Astrocyte (in vitro differentiated cells and primary cell): ENCODE measurements at regions not wholly inside any gene's neighbourhood (a gene's known extent, or its start where the extent isn't known, plus 50 kb on each side); places are given as distances from the start of the nearest gene placed in this dataset.

ENCODE experiments used
- CTCF ChIP-seq: IDR thresholded peaks from 2 replicates; pipeline ENCODE4 v1.5.1; 2011; ENCODE audit warnings: low read depth, mild to moderate bottlenecking, inconsistent platforms, low read length, moderate library complexity; ENCODE audit not compliant: insufficient read depth
- EZH2 ChIP-seq: IDR thresholded peaks from 2 replicates; pipeline ENCODE4 v1.6.1; 2012; ENCODE audit warnings: mild to moderate bottlenecking, low read length, inconsistent platforms; ENCODE audit not compliant: insufficient read depth

- no peak for TF ChIP-seq CTCF
- TF ChIP-seq EZH2 = no peak
Observed at GRCh38 chr21:29238967-29239290, 59.8 kb upstream of the BACH1 start.
